Endothelial cell of umbilical vein (primary cell): ENCODE measurements at regions not wholly inside any gene's neighbourhood (a gene's known extent, or its start where the extent isn't known, plus 50 kb on each side); places are given as distances from the start of the nearest gene placed in this dataset.

Source experiments
- BruUV-seq: library from RNA; stranded (reverse); fragments of 400-500 nt; replicated peaks from 2 replicates; lab custom pipeline; 2021; lab: Mats Ljungman, UMichigan
- CTCF ChIA-PET: fragments of 300-600, 350-600 bp; sonication (Branson Sonifier 250); formaldehyde crosslinking; loops from one replicate; lab custom pipeline; 2021; ENCODE audit warnings: antibody characterized with exemption, inconsistent platforms; lab: Charles Lee
- POLR2A ChIA-PET: fragments of 300-600, 350-600 bp; sonication (Branson Sonifier 250); formaldehyde crosslinking; loops from one replicate; lab custom pipeline; 2021; ENCODE audit warnings: antibody characterized with exemption, inconsistent platforms; lab: Charles Lee
- DNase-seq: peaks from one replicate; pipeline ENCODE4 v3.0.0-alpha.2; 2011; ENCODE audit warnings: low read depth, low spot score
- FAIRE-seq: peaks from 2 replicates; lab custom pipeline; 2011; peaks lifted over from hg19 to GRCh38; lab: Jason Lieb, UNC
- H2AFZ ChIP-seq: 2 replicates; pipeline ENCODE4 v1.6.0; 2012; ENCODE audit warnings: low read depth, low read length, control low read depth, inconsistent platforms
- H3K27ac ChIP-seq: 2 replicates; pipeline ENCODE4 v1.5.1; 2011; ENCODE audit warnings: low read depth, mild to moderate bottlenecking, control low read depth, low read length, moderate library complexity; ENCODE audit not compliant: insufficient read depth
- H3K27me3 ChIP-seq, 2 experiments: 2 replicates each; pipeline versions ENCODE4 v1.6.0 to v1.6.1; 2011; ENCODE audit warnings: low read length in 2 of 2, mixed read lengths in 1 of 2; ENCODE audit not compliant: control insufficient read depth in 2 of 2, insufficient read depth in 2 of 2
- H3K36me3 ChIP-seq, 2 experiments: 2 replicates in 1 of 2; 3 replicates in 1 of 2; pipeline ENCODE4 v1.5.1; 2011; ENCODE audit warnings: low read length in 2 of 2, mild to moderate bottlenecking in 1 of 2, moderate library complexity in 1 of 2; ENCODE audit not compliant: control insufficient read depth in 2 of 2, insufficient read depth in 2 of 2; ENCODE audit errors: extremely low read depth in 1 of 2
- H3K4me1 ChIP-seq: 3 replicates; pipeline ENCODE4 v1.5.1; 2011; ENCODE audit warnings: mild to moderate bottlenecking, low read length; ENCODE audit not compliant: control insufficient read depth, insufficient read depth; ENCODE audit errors: extremely low read depth
- H3K4me2 ChIP-seq: 2 replicates; pipeline ENCODE4 v1.6.1; 2011; ENCODE audit warnings: low read length, control low read depth, mixed read lengths; ENCODE audit not compliant: insufficient read depth
- H3K4me3 ChIP-seq, 3 experiments: fragments of 200-600 bp in 1 of 3; sonication (generic), shearing (Covaris generic) in 1 of 3; replicated peaks in 1 of 3; 2 replicates each; pipeline ENCODE4 v1.5.1; 2011 to 2016; ENCODE audit warnings: control low read depth in 3 of 3, low read length in 3 of 3, mild to moderate bottlenecking in 2 of 3, inconsistent platforms in 1 of 3, low read depth in 1 of 3, moderate library complexity in 1 of 3; ENCODE audit not compliant: insufficient read depth in 1 of 3
- H3K79me2 ChIP-seq: 2 replicates; pipeline ENCODE4 v1.6.0; 2012; ENCODE audit warnings: low read length, inconsistent platforms; ENCODE audit not compliant: control insufficient read depth, insufficient read depth
- H3K9ac ChIP-seq: replicated peaks from 2 replicates; pipeline ENCODE3; 2011; ENCODE audit warnings: low read length, control low read depth; ENCODE audit not compliant: insufficient read depth; ENCODE audit errors: extremely low read depth
- H3K9me1 ChIP-seq: replicated peaks from 3 replicates; pipeline ENCODE4 v1.6.0; 2011; ENCODE audit warnings: mild to moderate bottlenecking, low read length; ENCODE audit not compliant: control insufficient read depth, insufficient read depth; ENCODE audit errors: extremely low read depth
- H3K9me3 ChIP-seq: replicated peaks from 2 replicates; pipeline ENCODE4 v1.5.1; 2012; ENCODE audit warnings: low read length, inconsistent platforms; ENCODE audit not compliant: control insufficient read depth, insufficient read depth
- H4K20me1 ChIP-seq: replicated peaks from 2 replicates; pipeline ENCODE3; 2011; ENCODE audit warnings: mild to moderate bottlenecking, low read length; ENCODE audit not compliant: control insufficient read depth, insufficient read depth; ENCODE audit errors: extremely low read depth
- EZH2 ChIP-seq: IDR thresholded peaks from 2 replicates; pipeline ENCODE4 v1.6.1; 2012; ENCODE audit warnings: borderline replicate concordance, low read depth, mild to moderate bottlenecking, moderate library complexity, low read length, inconsistent platforms; ENCODE audit not compliant: severe bottlenecking
- FOS ChIP-seq: IDR thresholded peaks from 2 replicates; pipeline ENCODE4 v1.6.1; 2011; ENCODE audit warnings: mild to moderate bottlenecking, low read length, moderate library complexity, borderline replicate concordance; ENCODE audit not compliant: insufficient read depth
- GATA2 ChIP-seq: IDR thresholded peaks from 2 replicates; pipeline ENCODE4 v1.7.0; 2011; ENCODE audit warnings: low read depth, mild to moderate bottlenecking, moderate library complexity, mixed read lengths, low read length; ENCODE audit not compliant: insufficient read length, insufficient read depth
- JUN ChIP-seq: IDR thresholded peaks from 2 replicates; pipeline ENCODE4 v1.6.1; 2011; ENCODE audit warnings: borderline replicate concordance, low read depth; ENCODE audit not compliant: insufficient read length, insufficient read depth
- MYC ChIP-seq: IDR thresholded peaks from one replicate; pipeline ENCODE4 v1.6.1; 2011; ENCODE audit warnings: mild to moderate bottlenecking, low read depth, low read length
- POLR2A ChIP-seq: IDR thresholded peaks from 2 replicates; pipeline ENCODE4 v1.6.1; 2012; ENCODE audit warnings: low read depth, mild to moderate bottlenecking, control low read depth, low read length
- POLR2AphosphoS5 ChIP-seq: IDR thresholded peaks from 2 replicates; pipeline ENCODE4 v1.6.1; 2012; ENCODE audit warnings: low read depth, mild to moderate bottlenecking, control low read depth, low read length, moderate library complexity; ENCODE audit not compliant: insufficient read depth
- dilution Hi-C: fragments of 300-500 bp; cut with MboI; formaldehyde crosslinking; loops from one replicate; pipeline ENCODE4 v1.15.0; 2019; ENCODE audit warnings: low sequenced_read_pairs; ENCODE audit not compliant: extremely low pct_ligation_motif_present
- intact Hi-C: fragments of 100-400 bp; cut with micrococcal nuclease; formaldehyde crosslinking; loops from one replicate; pipeline ENCODE4 v1.10.0; 2022
- TF ChIP-seq, protein P1 (sequence below): IDR thresholded peaks from 2 replicates; pipeline ENCODE4 v1.6.1; 2011; ENCODE audit not compliant: insufficient read depth, insufficient read length
- TF ChIP-seq, protein P2 (sequence below), 2 donors: IDR thresholded peaks; 1 replicate in 1 of 2; 2 replicates in 1 of 2; pipeline ENCODE4 v1.5.1; 2011; ENCODE audit warnings: low read length in 2 of 2, mild to moderate bottlenecking in 2 of 2, moderate library complexity in 2 of 2, control low read depth in 1 of 2, inconsistent platforms in 1 of 2, low read depth in 1 of 2; ENCODE audit not compliant: insufficient read depth in 1 of 2; ENCODE audit errors: extremely low read depth in 1 of 2

DNA sequence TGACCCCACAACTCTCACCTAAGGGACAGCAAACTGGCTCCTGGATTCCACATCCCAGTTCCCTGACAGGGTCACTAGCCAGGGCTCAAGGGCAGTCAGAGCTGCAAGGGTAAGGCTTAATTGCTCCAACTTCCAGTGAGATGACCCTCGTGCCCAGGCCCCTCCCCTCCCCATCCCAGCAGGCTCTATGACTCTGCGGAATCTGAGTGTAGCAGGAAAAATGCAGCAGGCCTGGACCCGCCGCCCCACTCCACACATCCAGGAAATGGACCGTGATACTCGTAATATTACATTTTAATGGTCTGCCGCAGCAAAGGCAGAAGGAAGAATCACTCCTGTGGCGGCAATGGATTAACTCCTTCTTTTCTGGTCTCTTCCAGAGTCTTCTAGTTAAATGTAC, 91.7 kb upstream of the CHST15 start:
- Histone ChIP-seq H3K4me1 (no peaks in the 10 kb centered on the region), H3K4me2 (no peak overlapping the region), H3K27ac (no peak overlapping the region), H4K20me1 (no peaks in the 10 kb centered on the region), H3K9me3 (no peaks in the 10 kb centered on the region), H2AFZ (no peak overlapping the region), H3K9me1 (no peaks in the 10 kb centered on the region), H3K79me2 (no peaks in the 10 kb centered on the region), H3K9ac (no peak overlapping the region), H3K4me3 (no peak overlapping the region), H3K36me3 (no peaks in the 10 kb centered on the region), H3K27me3 (no peaks in the 10 kb centered on the region)
- ChIA-PET CTCF (no interaction called here), POLR2A (no interaction called here)
- dilution Hi-C loops: no loop called here
- FAIRE-seq (no peak), DNase-seq (no peak)
- TF ChIP-seq, protein P1, sequence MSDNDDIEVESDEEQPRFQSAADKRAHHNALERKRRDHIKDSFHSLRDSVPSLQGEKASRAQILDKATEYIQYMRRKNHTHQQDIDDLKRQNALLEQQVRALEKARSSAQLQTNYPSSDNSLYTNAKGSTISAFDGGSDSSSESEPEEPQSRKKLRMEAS: no peak
- TF ChIP-seq EZH2 (no peak), MYC (no peak), POLR2AphosphoS5 (no peak)
- no TSS peak for BruUV-seq
- intact Hi-C loops: no loop called here

DNA sequence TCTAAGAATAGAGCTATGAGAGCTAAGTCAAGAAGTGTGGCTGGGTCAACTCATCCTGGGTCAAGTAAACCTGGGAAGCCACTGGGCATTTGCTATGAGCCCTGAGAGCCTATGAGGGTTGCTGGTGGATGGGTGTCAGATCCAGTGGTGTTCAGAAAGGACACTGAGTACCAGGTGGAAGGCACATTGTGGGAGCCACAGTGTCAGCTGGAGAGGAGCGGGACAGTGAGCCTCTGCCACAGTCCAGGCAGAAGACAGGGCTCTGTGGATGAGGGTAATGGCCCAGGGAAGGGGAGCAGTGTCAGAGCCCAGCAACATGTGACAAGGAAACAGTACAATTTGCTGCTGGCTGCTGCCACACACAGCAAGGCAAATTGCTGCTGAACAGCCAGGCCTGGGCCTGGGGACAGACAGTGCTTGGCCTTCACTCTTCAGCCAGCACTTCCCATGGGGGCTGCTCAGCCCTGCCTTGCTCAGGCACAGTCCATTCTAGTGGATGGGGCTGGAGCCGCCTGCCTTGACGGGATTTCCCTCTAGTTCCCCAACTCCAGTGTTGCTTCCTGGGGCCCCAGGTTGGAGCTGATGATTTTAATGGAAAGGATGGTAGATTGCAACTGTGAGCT, 90.9 kb upstream of the CHST15 start:
- H3K9me1 ChIP-seq: no peaks in the 10 kb centered on the region
- no TSS peak for BruUV-seq
- dilution Hi-C loops (no loop called here), intact Hi-C loops (loop anchor here (5.0 kb wide), 1 partner anchor 367 kb away; no protein-coding TSS in a partner anchor)
- no peak overlapping the region for H3K27ac ChIP-seq
- no peaks in the 10 kb centered on the region for H3K4me1 ChIP-seq
- ChIA-PET POLR2A (no interaction called here), CTCF (no interaction called here)
- H3K4me3 ChIP-seq: no peak overlapping the region
- no peak overlapping the region for H3K4me2 ChIP-seq
- no peaks in the 10 kb centered on the region for H3K9me3 ChIP-seq
- H3K9ac ChIP-seq: no peak overlapping the region
- H2AFZ ChIP-seq: no peak overlapping the region
- TF ChIP-seq POLR2AphosphoS5 (no peak), MYC (no peak), JUN (no peak), EZH2 (no peak), FOS (no peak), GATA2 (no peak), POLR2A (no peak)
- TF ChIP-seq, protein P2, sequence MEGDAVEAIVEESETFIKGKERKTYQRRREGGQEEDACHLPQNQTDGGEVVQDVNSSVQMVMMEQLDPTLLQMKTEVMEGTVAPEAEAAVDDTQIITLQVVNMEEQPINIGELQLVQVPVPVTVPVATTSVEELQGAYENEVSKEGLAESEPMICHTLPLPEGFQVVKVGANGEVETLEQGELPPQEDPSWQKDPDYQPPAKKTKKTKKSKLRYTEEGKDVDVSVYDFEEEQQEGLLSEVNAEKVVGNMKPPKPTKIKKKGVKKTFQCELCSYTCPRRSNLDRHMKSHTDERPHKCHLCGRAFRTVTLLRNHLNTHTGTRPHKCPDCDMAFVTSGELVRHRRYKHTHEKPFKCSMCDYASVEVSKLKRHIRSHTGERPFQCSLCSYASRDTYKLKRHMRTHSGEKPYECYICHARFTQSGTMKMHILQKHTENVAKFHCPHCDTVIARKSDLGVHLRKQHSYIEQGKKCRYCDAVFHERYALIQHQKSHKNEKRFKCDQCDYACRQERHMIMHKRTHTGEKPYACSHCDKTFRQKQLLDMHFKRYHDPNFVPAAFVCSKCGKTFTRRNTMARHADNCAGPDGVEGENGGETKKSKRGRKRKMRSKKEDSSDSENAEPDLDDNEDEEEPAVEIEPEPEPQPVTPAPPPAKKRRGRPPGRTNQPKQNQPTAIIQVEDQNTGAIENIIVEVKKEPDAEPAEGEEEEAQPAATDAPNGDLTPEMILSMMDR (IDR thresholded peaks at IDR 0.05; ENCODE audit: extremely low read depth in 1 of 2, insufficient read depth in 1 of 2, low read depth in 1 of 2, low read length in 2 of 2): no peak
- TF ChIP-seq, protein P1: no peak
- H3K36me3 ChIP-seq: no peaks in the 10 kb centered on the region
- no peaks in the 10 kb centered on the region for H3K79me2 ChIP-seq
- FAIRE-seq (no peak), DNase-seq (no peak)
- no peaks in the 10 kb centered on the region for H4K20me1 ChIP-seq
- H3K27me3 ChIP-seq: no peaks in the 10 kb centered on the region
